Tongue (tissue), 1 donor: ENCODE measurements at regions not wholly inside any gene's neighbourhood (a gene's known extent, or its start where the extent isn't known, plus 50 kb on each side); places are given as distances from the start of the nearest gene placed in this dataset.

Experiments used
- DNase-seq: peaks from one replicate; pipeline ENCODE4 v3.0.0-alpha.2; 2015

GRCh38 chr6:96743496-96743895, 93.8 kb downstream of the GPR63 start:
- DNase-seq: no peak

- no peak for DNase-seq
Measured at GRCh38 chr6:96742702-96743101, 94.6 kb downstream of the GPR63 start.

DNA sequence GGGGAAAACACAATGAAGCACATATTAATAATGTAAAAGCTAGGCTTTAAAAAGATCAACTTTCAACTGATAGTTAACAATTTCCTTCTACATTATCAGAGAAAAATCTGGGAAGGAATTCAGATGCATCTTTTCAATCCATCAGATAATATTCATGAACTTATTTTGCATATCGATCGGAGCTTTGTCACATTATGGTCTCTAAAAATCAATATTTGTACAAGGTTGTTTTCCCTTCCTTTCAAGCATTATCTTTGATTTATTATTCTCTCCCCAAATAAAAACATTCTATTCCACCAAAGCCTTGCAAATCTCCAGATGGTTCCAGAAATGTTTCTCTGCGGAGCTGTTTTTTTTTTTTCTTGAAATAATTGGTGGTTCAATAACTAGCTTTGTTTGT, 101.9 kb downstream of the GPR63 start:
- DNase-seq: no peak

- no peak for DNase-seq
Measured at GRCh38 chr6:96727144-96727543, 110.1 kb downstream of the GPR63 start.

GRCh38 chr6:96725296-96725695, 112.0 kb downstream of the GPR63 start:
- no peak for DNase-seq

GRCh38 chr6:96724641-96725040, 112.6 kb downstream of the GPR63 start:
- no peak for DNase-seq

DNA sequence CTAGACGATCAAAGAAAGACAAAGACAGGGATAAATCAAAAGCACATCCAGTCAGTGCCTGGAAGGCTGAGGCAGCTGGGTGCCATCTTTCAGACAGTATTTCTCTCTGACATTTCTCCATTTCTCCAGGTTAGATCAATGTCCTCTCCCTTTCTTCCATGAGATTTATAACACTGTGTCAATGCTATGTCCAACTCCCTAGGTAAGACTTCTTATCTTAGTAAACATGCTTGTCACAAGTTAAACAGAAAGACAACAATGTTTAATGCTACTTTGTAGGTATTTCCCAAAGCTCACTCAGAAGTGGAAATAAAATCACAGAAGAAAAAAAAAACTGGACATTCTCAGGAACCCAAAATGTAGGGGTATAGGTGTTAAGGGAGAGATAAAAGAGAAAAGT, 113.9 kb downstream of the GPR63 start:
- no peak for DNase-seq

- DNase-seq: no peak
Measured at GRCh38 chr6:96721227-96721626, 116.0 kb downstream of the GPR63 start.

GRCh38 chr6:96716221-96716620, 121.1 kb downstream of the GPR63 start:
- no peak for DNase-seq

GRCh38 chr6:96715608-96716007, 121.7 kb downstream of the GPR63 start:
- DNase-seq: no peak

DNA sequence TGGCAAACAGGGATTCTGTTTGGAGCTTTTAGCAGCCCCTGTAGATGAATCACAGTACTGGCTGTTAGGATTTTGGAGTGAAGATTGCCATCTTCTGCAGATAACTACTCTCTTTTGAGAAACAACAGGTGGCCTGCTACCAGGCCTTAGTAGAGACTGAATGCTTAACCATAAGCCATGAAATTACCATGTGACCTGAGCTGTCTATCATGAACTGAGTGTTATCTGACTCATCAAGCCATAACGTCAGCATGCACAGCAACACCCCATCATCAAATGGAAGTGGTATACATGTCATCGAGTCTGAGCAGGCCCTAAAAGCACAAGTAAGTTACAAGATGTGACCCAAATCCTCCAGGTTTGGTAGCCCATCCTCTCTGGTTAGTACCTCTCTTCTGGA, 132.6 kb downstream of the GPR63 start:
- DNase-seq: no peak

DNA sequence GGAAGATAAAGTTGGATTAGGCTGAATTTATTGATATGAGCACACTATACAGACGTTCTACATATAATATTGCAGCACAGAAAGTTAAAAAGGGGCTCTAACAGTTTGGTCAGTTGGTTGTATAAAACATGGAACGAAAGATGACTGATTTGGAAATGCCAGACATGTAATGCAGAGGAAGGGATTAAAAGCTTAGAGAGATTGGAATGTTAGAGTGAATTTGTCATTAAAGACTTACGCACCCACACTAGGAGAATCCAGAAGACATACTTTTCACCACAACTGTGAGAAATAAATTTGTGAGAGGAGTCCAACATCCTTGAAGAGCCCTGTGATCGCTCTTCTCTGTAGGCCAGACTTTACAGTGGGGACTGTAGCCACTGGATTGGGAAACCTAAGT, 134.7 kb downstream of the GPR63 start:
- DNase-seq: no peak

GRCh38 chr6:96700915-96701314, 136.4 kb downstream of the GPR63 start:
- no peak for DNase-seq

GRCh38 chr6:96694429-96694828, 131.5 kb downstream of the FHL5 start:
- peak; percentile 75 for DNase-seq

DNA sequence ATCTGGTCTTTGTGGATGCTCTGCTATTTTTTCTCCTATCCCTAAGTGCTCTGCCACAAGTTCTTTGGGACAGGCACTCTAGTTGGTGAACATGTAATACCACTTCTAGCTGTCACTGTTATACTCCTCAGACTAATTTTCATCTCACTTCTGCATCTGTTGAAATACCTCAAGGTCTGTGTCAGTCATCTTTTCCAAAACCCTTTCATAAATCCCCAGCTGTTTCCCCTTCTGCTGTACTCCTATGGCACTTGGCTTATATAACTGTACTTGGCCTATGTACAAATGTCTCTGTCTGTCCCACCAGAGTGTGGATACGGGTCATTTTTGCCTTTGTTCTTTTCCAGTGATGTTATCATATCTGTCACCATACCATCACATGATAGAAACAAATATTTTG, 124.2 kb downstream of the FHL5 start:
- DNase-seq: peak; percentile 90

DNA sequence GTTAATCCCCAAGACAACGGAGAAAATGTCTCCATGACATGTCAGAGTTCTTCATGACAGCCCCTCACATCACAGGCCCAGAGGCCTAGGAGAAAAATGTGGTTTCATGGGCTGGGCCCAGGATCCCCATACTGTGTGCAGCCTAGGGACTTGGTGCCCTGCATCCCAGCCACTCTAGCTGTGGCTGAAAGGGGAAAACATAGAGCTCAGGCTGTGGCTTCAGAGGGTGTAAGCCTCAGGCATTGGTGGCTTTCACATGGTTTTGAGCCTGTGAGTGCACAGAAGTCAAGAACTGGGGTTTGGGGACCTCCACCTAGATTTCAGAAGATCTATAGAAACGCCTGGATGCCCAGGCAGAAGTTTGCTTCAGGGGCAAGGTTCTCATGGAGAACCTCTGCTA, 122.8 kb downstream of the FHL5 start:
- DNase-seq: no peak

DNA sequence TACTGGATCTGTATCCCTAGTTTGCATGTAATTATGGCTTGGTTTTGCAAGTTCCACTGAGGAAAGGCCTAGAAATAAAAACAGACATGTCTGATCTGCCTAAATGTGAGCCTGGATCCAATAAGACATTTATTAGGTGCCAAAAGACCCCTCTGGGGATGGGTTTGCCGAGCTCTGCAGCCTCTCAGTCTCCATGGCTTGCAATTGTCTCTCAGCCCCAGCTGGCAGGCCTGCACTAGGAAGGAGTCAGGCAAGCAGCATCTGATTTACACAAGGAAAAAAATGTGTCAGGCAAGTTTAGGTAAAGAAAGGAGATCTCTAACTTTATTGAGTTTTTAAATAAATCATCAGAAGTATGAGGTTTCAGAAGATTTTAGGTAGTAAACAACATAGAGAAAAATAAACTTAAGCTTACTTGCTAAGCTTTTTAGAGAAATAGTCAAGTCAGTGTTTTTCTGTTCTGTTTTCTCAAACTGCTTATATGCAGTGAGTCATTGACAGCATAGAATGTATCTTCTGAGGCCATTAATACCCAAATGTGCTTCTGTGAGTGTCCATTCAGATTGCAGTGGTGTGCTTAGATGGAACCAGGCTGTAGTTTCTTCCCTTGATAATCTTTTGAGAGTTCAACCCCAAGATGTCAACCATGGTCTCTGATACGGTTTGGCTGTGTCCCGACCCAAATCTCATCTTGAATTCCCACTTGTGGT, 121.0 kb downstream of the FHL5 start:
- no peak for DNase-seq

- DNase-seq: no peak
Measured at GRCh38 chr6:96682017-96682416, 119.1 kb downstream of the FHL5 start.

DNA sequence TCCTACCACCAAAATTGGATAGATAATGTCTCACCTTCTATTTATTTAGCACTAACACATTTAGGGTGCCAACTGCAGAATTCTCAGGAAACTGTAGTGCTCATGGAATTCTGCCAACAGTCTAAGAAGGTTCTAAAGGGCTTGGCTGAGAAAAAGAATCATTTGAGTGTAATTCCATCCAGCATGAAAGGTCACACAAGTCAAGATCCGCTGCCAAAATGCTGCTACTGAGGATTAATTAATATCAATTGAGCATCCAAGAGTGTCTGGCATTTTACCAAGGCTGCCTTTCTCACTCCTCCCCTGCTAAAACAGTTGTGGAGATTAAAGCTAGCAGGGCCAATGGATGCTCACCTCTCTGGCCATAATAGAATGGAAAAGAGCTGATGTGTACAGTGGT, 112.7 kb downstream of the FHL5 start:
- DNase-seq: peak; percentile 79
